K562 (cell line): ENCODE measurements at regions not wholly inside any gene's neighbourhood (a gene's known extent, or its start where the extent isn't known, plus 50 kb on each side); places are given as distances from the start of the nearest gene placed in this dataset.

Source experiments
- ATAC-seq: fragments of 200-7000 bp; cut with Tn5 transposase; 3 replicates; pipeline ENCODE4 v1.9.1; 2020; ENCODE audit warnings: moderate library complexity
- BruUV-seq: library from RNA; stranded (reverse); fragments of 400-500 nt; replicated peaks from 2 replicates; lab custom pipeline; 2021; lab: Mats Ljungman, UMichigan
- CTCF ChIA-PET: fragments of 300-600 bp; formaldehyde crosslinking; extraction: SDS; loops from one replicate; lab custom pipeline; 2021; ENCODE audit warnings: low intra/inter-chr PET ratio; lab: Yijun Ruan, JAX
- POLR2A ChIA-PET: fragments of 300-600, 350-650 bp; sonication (Branson Sonifier 250); formaldehyde crosslinking; extraction: SDS; loops from one replicate; lab custom pipeline; 2021; ENCODE audit warnings: antibody characterized with exemption, inconsistent platforms; lab: Yijun Ruan, JAX
- DNase-seq, 4 experiments: peaks; one replicate each; pipeline versions ENCODE4 v3.0.0 to v3.0.0-alpha.2; 2011 to 2018; ENCODE audit warnings: low spot score in 3 of 4, mixed read lengths in 3 of 4; ENCODE audit errors: extremely low read depth in 1 of 4
- FAIRE-seq: peaks from 2 replicates; lab custom pipeline; 2011; peaks lifted over from hg19 to GRCh38; lab: Jason Lieb, UNC
- H2AFZ ChIP-seq: 2 replicates; pipeline ENCODE4 v1.6.0; 2011; ENCODE audit warnings: low read depth, low read length, control low read depth, inconsistent platforms
- H3K27ac ChIP-seq: fragments of 200-600 bp; 3 replicates; pipeline ENCODE4 v1.8.0; 2011; ENCODE audit warnings: low read depth, mild to moderate bottlenecking, control low read depth, inconsistent platforms, low read length, moderate library complexity, mixed read lengths; ENCODE audit errors: extremely low read depth
- H3K27me3 ChIP-seq, 2 experiments: fragments of 300-600 bp in 1 of 2; 2 replicates in 1 of 2; 3 replicates in 1 of 2; pipeline versions ENCODE4 v1.6.0 to v1.8.0; 2011; ENCODE audit warnings: inconsistent platforms in 2 of 2, low read length in 2 of 2, mild to moderate bottlenecking in 1 of 2, mixed read lengths in 1 of 2, moderate library complexity in 1 of 2; ENCODE audit not compliant: control insufficient read depth in 2 of 2, insufficient read depth in 2 of 2
- H3K36me3 ChIP-seq: fragments of 300-600 bp; 3 replicates; pipeline ENCODE4 v1.8.0; 2011; ENCODE audit warnings: mild to moderate bottlenecking, low read length, inconsistent platforms; ENCODE audit not compliant: control insufficient read depth, insufficient read depth
- H3K4me1 ChIP-seq, 2 experiments: fragments of 200-600 bp in 1 of 2; replicated peaks in 1 of 2; 2 replicates in 1 of 2; 3 replicates in 1 of 2; pipeline versions ENCODE4 v1.5.1 to v1.8.0; 2011; ENCODE audit warnings: inconsistent platforms in 2 of 2, low read length in 2 of 2, mild to moderate bottlenecking in 1 of 2, mixed read lengths in 1 of 2, moderate library complexity in 1 of 2; ENCODE audit not compliant: control insufficient read depth in 2 of 2, insufficient read depth in 2 of 2
- H3K4me2 ChIP-seq: 2 replicates; pipeline ENCODE4 v1.6.1; 2011; ENCODE audit warnings: low read length, control low read depth, inconsistent platforms, mixed read lengths; ENCODE audit not compliant: insufficient read depth
- H3K4me3 ChIP-seq: fragments of 200-600 bp; sonication (generic), shearing (Covaris generic); 2 replicates; pipeline ENCODE4 v1.5.1; 2016; ENCODE audit warnings: control low read depth, inconsistent platforms
- H3K79me2 ChIP-seq: fragments of 200-600 bp; 3 replicates; pipeline ENCODE4 v1.8.0; 2011; ENCODE audit warnings: low read length, inconsistent platforms; ENCODE audit not compliant: control insufficient read depth, insufficient read depth
- H3K9ac ChIP-seq, 2 experiments: 2 replicates each; pipeline versions ENCODE4 v1.6.0 to v1.6.1; 2011; ENCODE audit warnings: low read depth in 2 of 2, low read length in 2 of 2, control low read depth in 1 of 2, inconsistent platforms in 1 of 2, mild to moderate bottlenecking in 1 of 2, mixed read lengths in 1 of 2; ENCODE audit not compliant: insufficient read depth in 1 of 2
- H3K9me1 ChIP-seq: one replicate; pipeline ENCODE4 v1.6.0; 2011; ENCODE audit warnings: inconsistent platforms, mild to moderate bottlenecking, low read length, moderate library complexity; ENCODE audit not compliant: control insufficient read depth, insufficient read depth
- H3K9me3 ChIP-seq: replicated peaks from 2 replicates; pipeline ENCODE4 v1.5.1; 2011; ENCODE audit warnings: low read depth, low read length, inconsistent platforms; ENCODE audit not compliant: control insufficient read depth, insufficient read depth
- H4K20me1 ChIP-seq: replicated peaks from 2 replicates; pipeline ENCODE4 v1.6.1; 2011; ENCODE audit warnings: low read length, inconsistent platforms, mixed read lengths; ENCODE audit not compliant: control insufficient read depth, insufficient read depth
- CGGBP1 ChIP-seq: fragments of 250-450 bp; sonication (Bioruptor Pico); IDR thresholded peaks from 2 replicates; pipeline ENCODE4 v1.9.0; 2021; ENCODE audit warnings: mild to moderate bottlenecking
- FOXA3 ChIP-seq, 2 experiments: fragments of 450-650 bp in 1 of 2; sonication (generic) in 1 of 2; formaldehyde crosslinking; IDR thresholded peaks in 1 of 2; conservative IDR thresholded peaks in 1 of 2; 2 replicates each; pipeline versions ENCODE4 v1.4.0 to v1.8.0; 2020 to 2022; ENCODE audit warnings: mild to moderate bottlenecking in 2 of 2, missing genetic modification reagents in 1 of 2
- RBFOX2 ChIP-seq: fragments of 200-400 bp; formaldehyde crosslinking; IDR thresholded peaks from 2 replicates; pipeline ENCODE4 v1.6.1; 2017; ENCODE audit warnings: low read depth, mild to moderate bottlenecking, low read length, moderate library complexity
- SMAD3 ChIP-seq: fragments of 450-650 bp; formaldehyde crosslinking; conservative IDR thresholded peaks from 2 replicates; pipeline ENCODE4 v1.4.0; 2020; ENCODE audit warnings: mild to moderate bottlenecking
- WGBS: fragments of 100-300 bp; shearing (Covaris generic); methylation state at CpG from one replicate; pipeline ENCODE4 v1.1.6; 2016; ENCODE audit warnings: low coverage, mixed read lengths; ENCODE audit not compliant: insufficient coverage; ENCODE audit errors: missing lambda C conversion rate; 5-methylcytosine and 5-hydroxymethylcytosine counted together
- in situ Hi-C: fragments of 300-500 bp; cut with MboI; formaldehyde crosslinking; loops from 4 replicates; pipeline ENCODE4 v1.15.0; 2018; ENCODE audit warnings: inconsistent platforms, mixed read lengths
- intact Hi-C: fragments of 100-400 bp; cut with micrococcal nuclease; formaldehyde crosslinking; loops from 2 replicates; pipeline ENCODE4 v1.14.2; 2022

- ATAC-seq, result no peak
- H3K79me2 ChIP-seq, result no peaks in the 10 kb centered on the region
- no peaks in the 10 kb centered on the region for H3K9me3 ChIP-seq
- 0% methylated on average over 6 of the region's 8 CpGs for WGBS
- H3K36me3 ChIP-seq, result no peaks in the 10 kb centered on the region
- ChIA-PET POLR2A (no interaction called here), CTCF (no interaction called here)
- no peak for DNase-seq
- peaks cover 12% of the 10 kb centered on the region; the same call in 1 of the 2 replicates for H4K20me1 ChIP-seq
- H3K4me1 ChIP-seq, result peaks cover 0 to 4% of the 10 kb centered on the region in 2 experiments; a peak in 1 of 5 replicates
- no peak overlapping the region for H2AFZ ChIP-seq
- no TSS peak for BruUV-seq
- H3K4me2 ChIP-seq, result no peak overlapping the region
- no peak overlapping the region for H3K9ac ChIP-seq
- in situ Hi-C loops (no loop called here), intact Hi-C loops (no loop called here)
- no peak for FAIRE-seq
- H3K27me3 ChIP-seq, result peaks cover 24 to 60% of the 10 kb centered on the region in 2 experiments; a peak in 4 of 5 replicates
- no peaks in the 10 kb centered on the region for H3K9me1 ChIP-seq
- TF ChIP-seq SMAD3 (CRISPR knock-in tag), result no peak
- TF ChIP-seq RBFOX2, result no peak
- no peak for TF ChIP-seq FOXA3 (CRISPR knock-in tag; conservative IDR thresholded peaks at IDR 0.05 in 1 of 2, IDR thresholded peaks at IDR 0.05 in 1 of 2)
- TF ChIP-seq CGGBP1 (CRISPR knock-in tag), result no peak
- H3K27ac ChIP-seq, result no peak overlapping the region
- H3K4me3 ChIP-seq, result no peak overlapping the region
These were observed 50.0 kb upstream of the LHX5 start for GRCh38 chr12:113521708-113522107.
